HEK293 (cell line): ENCODE measurements at regions not wholly inside any gene's neighbourhood (a gene's known extent, or its start where the extent isn't known, plus 50 kb on each side); places are given as distances from the start of the nearest gene placed in this dataset.

ENCODE experiments used
- CTCF ChIA-PET: fragments of 350-600 bp; formaldehyde crosslinking; extraction: SDS; loops from one replicate; lab custom pipeline; 2021; ENCODE audit warnings: antibody characterized with exemption; lab: Yijun Ruan, JAX
- POLR2A ChIA-PET: fragments of 300-600 bp; formaldehyde crosslinking; extraction: SDS; loops from one replicate; lab custom pipeline; 2020; ENCODE audit warnings: antibody characterized with exemption, inconsistent platforms; lab: Yijun Ruan, JAX
- H3K27ac ChIP-seq: fragments of 200-500 bp; sonication (Bioruptor generic); 2 replicates; pipeline ENCODE4 v1.5.1; 2014; ENCODE audit warnings: low read depth, low read length, control low read depth, inconsistent platforms; ENCODE audit errors: extremely low read depth
- H3K36me3 ChIP-seq, 2 experiments: fragments of 200-500 bp in 1 of 2; sonication (Bioruptor generic) in 1 of 2; 1 replicate in 1 of 2; 2 replicates in 1 of 2; pipeline ENCODE4 v1.5.1; 2014 to 2017; ENCODE audit warnings: inconsistent platforms in 2 of 2, low read length in 2 of 2; ENCODE audit not compliant: control insufficient read depth in 2 of 2, insufficient read depth in 1 of 2
- H3K4me1 ChIP-seq: fragments of 200-500 bp; sonication (Bioruptor generic); 2 replicates; pipeline ENCODE4 v1.5.1; 2014; ENCODE audit warnings: mild to moderate bottlenecking, low read length, inconsistent platforms; ENCODE audit not compliant: control insufficient read depth, insufficient read depth
- H3K4me3 ChIP-seq: 2 replicates; pipeline ENCODE4 v1.5.1; 2011; ENCODE audit warnings: low read depth, mild to moderate bottlenecking, control low read depth, low read length, moderate library complexity
- H3K9me3 ChIP-seq: fragments of 200-500 bp; sonication (Bioruptor generic); 2 replicates; pipeline ENCODE4 v1.5.1; 2014; ENCODE audit warnings: low read depth, low read length, inconsistent platforms; ENCODE audit not compliant: control insufficient read depth, insufficient read depth
- BCL6B ChIP-seq: fragments of 450-650 bp; formaldehyde crosslinking; IDR thresholded peaks from 2 replicates; pipeline ENCODE4 v1.5.1; 2017; ENCODE audit warnings: missing biosample characterization, missing genetic modification characterization
- HOXA7 ChIP-seq: sonication (generic); formaldehyde crosslinking; IDR thresholded peaks from 2 replicates; pipeline ENCODE4 v1.8.1; 2022; ENCODE audit warnings: missing genetic modification reagents, borderline replicate concordance
- HOXC10 ChIP-seq: sonication (generic); formaldehyde crosslinking; IDR thresholded peaks from 2 replicates; pipeline ENCODE4 v1.8.1; 2023; ENCODE audit warnings: mild to moderate bottlenecking, missing genetic modification reagents
- KLF8 ChIP-seq: fragments of 450-650 bp; formaldehyde crosslinking; IDR thresholded peaks from 2 replicates; pipeline ENCODE4 v1.5.1; 2016; ENCODE audit warnings: missing biosample characterization, missing genetic modification characterization
- SALL2 ChIP-seq: fragments of 450-650 bp; formaldehyde crosslinking; IDR thresholded peaks from 2 replicates; pipeline ENCODE4 v1.5.0; 2017; ENCODE audit warnings: missing biosample characterization, mild to moderate bottlenecking, missing genetic modification characterization, borderline replicate concordance
- WT1 ChIP-seq: fragments of 450-650 bp; formaldehyde crosslinking; IDR thresholded peaks from 2 replicates; pipeline ENCODE4 v1.5.1; 2016; ENCODE audit warnings: missing biosample characterization, missing genetic modification characterization
- ZFP41 ChIP-seq: fragments of 450-650 bp; formaldehyde crosslinking; IDR thresholded peaks from 2 replicates; pipeline ENCODE4 v1.5.1; 2016; ENCODE audit warnings: missing biosample characterization, missing genetic modification characterization, borderline replicate concordance
- ZNF10 ChIP-seq: fragments of 450-650 bp; formaldehyde crosslinking; IDR thresholded peaks from 2 replicates; pipeline ENCODE4 v1.5.1; 2017; ENCODE audit warnings: missing biosample characterization, missing genetic modification characterization
- ZNF121 ChIP-seq: fragments of 450-650 bp; formaldehyde crosslinking; IDR thresholded peaks from 2 replicates; pipeline ENCODE4 v1.5.1; 2016; ENCODE audit warnings: missing biosample characterization, missing genetic modification characterization
- ZNF214 ChIP-seq: fragments of 450-650 bp; formaldehyde crosslinking; IDR thresholded peaks from 2 replicates; pipeline ENCODE4 v1.5.1; 2017; ENCODE audit warnings: missing biosample characterization, mild to moderate bottlenecking, missing genetic modification characterization, borderline replicate concordance
- ZNF350 ChIP-seq: fragments of 450-650 bp; formaldehyde crosslinking; IDR thresholded peaks from 2 replicates; pipeline ENCODE4 v1.5.0; 2017; ENCODE audit warnings: missing biosample characterization, mild to moderate bottlenecking, missing genetic modification characterization
- ZNF391 ChIP-seq: fragments of 450-650 bp; formaldehyde crosslinking; IDR thresholded peaks from 2 replicates; pipeline ENCODE4 v1.5.1; 2016; ENCODE audit warnings: low read depth, missing biosample characterization, missing genetic modification characterization, borderline replicate concordance
- ZNF404 ChIP-seq: fragments of 450-650 bp; formaldehyde crosslinking; IDR thresholded peaks from 2 replicates; pipeline ENCODE4 v1.5.1; 2017; ENCODE audit warnings: missing biosample characterization, missing genetic modification characterization
- ZNF426 ChIP-seq: fragments of 450-650 bp; formaldehyde crosslinking; IDR thresholded peaks from 2 replicates; pipeline ENCODE4 v1.5.1; 2017; ENCODE audit warnings: missing biosample characterization, missing genetic modification characterization, mild to moderate bottlenecking, inconsistent platforms, moderate library complexity
- ZNF571 ChIP-seq: fragments of 450-650 bp; formaldehyde crosslinking; IDR thresholded peaks from 2 replicates; pipeline ENCODE4 v1.5.0; 2017; ENCODE audit warnings: missing biosample characterization, missing genetic modification characterization
- ZNF585B ChIP-seq: fragments of 450-650 bp; formaldehyde crosslinking; IDR thresholded peaks from 2 replicates; pipeline ENCODE4 v1.5.1; 2016; ENCODE audit warnings: missing biosample characterization, missing genetic modification characterization
- ZNF629 ChIP-seq: fragments of 450-650 bp; formaldehyde crosslinking; IDR thresholded peaks from 2 replicates; pipeline ENCODE4 v1.5.1; 2017; ENCODE audit warnings: missing biosample characterization, missing genetic modification characterization
- ZNF658 ChIP-seq: fragments of 450-650 bp; formaldehyde crosslinking; IDR thresholded peaks from 2 replicates; pipeline ENCODE4; 2016; ENCODE audit warnings: missing biosample characterization, missing genetic modification characterization
- ZNF791 ChIP-seq: fragments of 450-650 bp; formaldehyde crosslinking; IDR thresholded peaks from 2 replicates; pipeline ENCODE4 v1.5.1; 2016; ENCODE audit warnings: missing biosample characterization, missing genetic modification characterization
- ZNF792 ChIP-seq: fragments of 450-650 bp; formaldehyde crosslinking; IDR thresholded peaks from 2 replicates; pipeline ENCODE4 v1.5.1; 2016; ENCODE audit warnings: missing biosample characterization, missing genetic modification characterization
- ZSCAN30 ChIP-seq: fragments of 450-650 bp; IDR thresholded peaks from 2 replicates; pipeline ENCODE4 v1.5.1; 2018; ENCODE audit warnings: missing biosample characterization, mild to moderate bottlenecking, missing genetic modification characterization, moderate library complexity
- TF ChIP-seq, protein P1 (sequence below): fragments of 450-650 bp; formaldehyde crosslinking; IDR thresholded peaks from 2 replicates; pipeline ENCODE4 v1.5.1; 2017; ENCODE audit warnings: missing biosample characterization, missing genetic modification characterization
- TF ChIP-seq, protein P2 (sequence below): fragments of 450-650 bp; formaldehyde crosslinking; IDR thresholded peaks from 2 replicates; pipeline ENCODE4 v1.5.1; 2016; ENCODE audit warnings: missing biosample characterization, missing genetic modification characterization
- TF ChIP-seq, protein P3 (sequence below): fragments of 450-650 bp; formaldehyde crosslinking; IDR thresholded peaks from 2 replicates; pipeline ENCODE4 v1.5.1; 2016; ENCODE audit warnings: missing biosample characterization, missing genetic modification characterization, low read depth

- Histone ChIP-seq H3K36me3 (no peaks in the 10 kb centered on the region), H3K4me3 (no peak overlapping the region), H3K4me1 (peaks cover 7% of the 10 kb centered on the region; the same call in 1 of the 2 replicates), H3K9me3 (no peaks in the 10 kb centered on the region), H3K27ac (no peak overlapping the region)
- TF ChIP-seq KLF8 (tag by site-specific recombination) (no peak), ZNF391 (tag by site-specific recombination) (no peak), ZNF792 (tag by site-specific recombination) (no peak), ZNF791 (no peak), HOXA7 (CRISPR knock-in tag) (no peak)
- TF ChIP-seq, protein P1, sequence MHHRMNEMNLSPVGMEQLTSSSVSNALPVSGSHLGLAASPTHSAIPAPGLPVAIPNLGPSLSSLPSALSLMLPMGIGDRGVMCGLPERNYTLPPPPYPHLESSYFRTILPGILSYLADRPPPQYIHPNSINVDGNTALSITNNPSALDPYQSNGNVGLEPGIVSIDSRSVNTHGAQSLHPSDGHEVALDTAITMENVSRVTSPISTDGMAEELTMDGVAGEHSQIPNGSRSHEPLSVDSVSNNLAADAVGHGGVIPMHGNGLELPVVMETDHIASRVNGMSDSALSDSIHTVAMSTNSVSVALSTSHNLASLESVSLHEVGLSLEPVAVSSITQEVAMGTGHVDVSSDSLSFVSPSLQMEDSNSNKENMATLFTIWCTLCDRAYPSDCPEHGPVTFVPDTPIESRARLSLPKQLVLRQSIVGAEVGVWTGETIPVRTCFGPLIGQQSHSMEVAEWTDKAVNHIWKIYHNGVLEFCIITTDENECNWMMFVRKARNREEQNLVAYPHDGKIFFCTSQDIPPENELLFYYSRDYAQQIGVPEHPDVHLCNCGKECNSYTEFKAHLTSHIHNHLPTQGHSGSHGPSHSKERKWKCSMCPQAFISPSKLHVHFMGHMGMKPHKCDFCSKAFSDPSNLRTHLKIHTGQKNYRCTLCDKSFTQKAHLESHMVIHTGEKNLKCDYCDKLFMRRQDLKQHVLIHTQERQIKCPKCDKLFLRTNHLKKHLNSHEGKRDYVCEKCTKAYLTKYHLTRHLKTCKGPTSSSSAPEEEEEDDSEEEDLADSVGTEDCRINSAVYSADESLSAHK (tag by site-specific recombination) = no peak
- CTCF ChIA-PET = interaction anchor here (0.7 kb wide), 1 partner anchor 1081 kb away, joined by 3 read pairs; no protein-coding TSS in a partner anchor
- POLR2A ChIA-PET = no interaction called here
Measured at GRCh38 chr10:3689871-3690510, 95.0 kb downstream of the KLF6 start.

GRCh38 chr10:3687510-3688081, 97.4 kb downstream of the KLF6 start:
- H3K27ac ChIP-seq = no peak overlapping the region
- H3K36me3 ChIP-seq = no peaks in the 10 kb centered on the region
- POLR2A ChIA-PET = no interaction called here
- TF ChIP-seq, protein P2, sequence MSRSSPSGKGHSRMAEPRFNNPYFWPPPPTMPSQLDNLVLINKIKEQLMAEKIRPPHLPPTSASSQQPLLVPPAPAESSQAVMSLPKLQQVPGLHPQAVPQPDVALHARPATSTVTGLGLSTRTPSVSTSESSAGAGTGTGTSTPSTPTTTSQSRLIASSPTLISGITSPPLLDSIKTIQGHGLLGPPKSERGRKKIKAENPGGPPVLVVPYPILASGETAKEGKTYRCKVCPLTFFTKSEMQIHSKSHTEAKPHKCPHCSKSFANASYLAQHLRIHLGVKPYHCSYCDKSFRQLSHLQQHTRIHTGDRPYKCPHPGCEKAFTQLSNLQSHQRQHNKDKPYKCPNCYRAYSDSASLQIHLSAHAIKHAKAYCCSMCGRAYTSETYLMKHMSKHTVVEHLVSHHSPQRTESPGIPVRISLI = no peak
- TF ChIP-seq ZNF10 (tag by site-specific recombination) (no peak), ZNF214 (tag by site-specific recombination) (no peak), ZNF426 (tag by site-specific recombination) (no peak), ZNF404 (tag by site-specific recombination) (no peak), ZNF121 (tag by site-specific recombination) (no peak), WT1 (tag by site-specific recombination) (no peak), ZNF350 (no peak), HOXA7 (CRISPR knock-in tag) (no peak), ZFP41 (tag by site-specific recombination) (no peak), HOXC10 (CRISPR knock-in tag) (no peak), KLF8 (tag by site-specific recombination) (no peak)
- H3K9me3 ChIP-seq = no peaks in the 10 kb centered on the region
- CTCF ChIA-PET = interaction anchor here (0.6 kb wide), 1 partner anchor 363 kb away, joined by 3 read pairs; no protein-coding TSS in a partner anchor
- no peak overlapping the region for H3K4me3 ChIP-seq
- peaks cover 6% of the 10 kb centered on the region; the same call in 1 of the 2 replicates for H3K4me1 ChIP-seq

- no peaks in the 10 kb centered on the region for H3K36me3 ChIP-seq
- no peaks in the 10 kb centered on the region for H3K4me1 ChIP-seq
- H3K9me3 ChIP-seq = no peaks in the 10 kb centered on the region
- H3K4me3 ChIP-seq = no peak overlapping the region
- H3K27ac ChIP-seq = no peak overlapping the region
- POLR2A ChIA-PET = no interaction called here
- CTCF ChIA-PET = interaction anchor here (1.1 kb wide), 1 partner anchor 224 kb away, joined by 4 read pairs; no protein-coding TSS in a partner anchor
- TF ChIP-seq ZNF585B (tag by site-specific recombination) (no peak), ZNF629 (tag by site-specific recombination) (no peak), ZNF658 (tag by site-specific recombination) (no peak), ZNF214 (tag by site-specific recombination) (no peak), ZNF571 (no peak), ZSCAN30 (tag by site-specific recombination) (no peak), SALL2 (tag by site-specific recombination) (no peak), BCL6B (tag by site-specific recombination) (no peak)
- TF ChIP-seq, protein P3, sequence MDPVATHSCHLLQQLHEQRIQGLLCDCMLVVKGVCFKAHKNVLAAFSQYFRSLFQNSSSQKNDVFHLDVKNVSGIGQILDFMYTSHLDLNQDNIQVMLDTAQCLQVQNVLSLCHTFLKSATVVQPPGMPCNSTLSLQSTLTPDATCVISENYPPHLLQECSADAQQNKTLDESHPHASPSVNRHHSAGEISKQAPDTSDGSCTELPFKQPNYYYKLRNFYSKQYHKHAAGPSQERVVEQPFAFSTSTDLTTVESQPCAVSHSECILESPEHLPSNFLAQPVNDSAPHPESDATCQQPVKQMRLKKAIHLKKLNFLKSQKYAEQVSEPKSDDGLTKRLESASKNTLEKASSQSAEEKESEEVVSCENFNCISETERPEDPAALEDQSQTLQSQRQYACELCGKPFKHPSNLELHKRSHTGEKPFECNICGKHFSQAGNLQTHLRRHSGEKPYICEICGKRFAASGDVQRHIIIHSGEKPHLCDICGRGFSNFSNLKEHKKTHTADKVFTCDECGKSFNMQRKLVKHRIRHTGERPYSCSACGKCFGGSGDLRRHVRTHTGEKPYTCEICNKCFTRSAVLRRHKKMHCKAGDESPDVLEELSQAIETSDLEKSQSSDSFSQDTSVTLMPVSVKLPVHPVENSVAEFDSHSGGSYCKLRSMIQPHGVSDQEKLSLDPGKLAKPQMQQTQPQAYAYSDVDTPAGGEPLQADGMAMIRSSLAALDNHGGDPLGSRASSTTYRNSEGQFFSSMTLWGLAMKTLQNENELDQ (tag by site-specific recombination) = no peak
Measured at GRCh38 chr10:3685384-3685783, 99.6 kb downstream of the KLF6 start.
